ENCODE measurements at regions not wholly inside any gene's neighbourhood (a gene's known extent, or its start where the extent isn't known, plus 50 kb on each side); places are given as distances from the start of the nearest gene placed in this dataset.

DNA sequence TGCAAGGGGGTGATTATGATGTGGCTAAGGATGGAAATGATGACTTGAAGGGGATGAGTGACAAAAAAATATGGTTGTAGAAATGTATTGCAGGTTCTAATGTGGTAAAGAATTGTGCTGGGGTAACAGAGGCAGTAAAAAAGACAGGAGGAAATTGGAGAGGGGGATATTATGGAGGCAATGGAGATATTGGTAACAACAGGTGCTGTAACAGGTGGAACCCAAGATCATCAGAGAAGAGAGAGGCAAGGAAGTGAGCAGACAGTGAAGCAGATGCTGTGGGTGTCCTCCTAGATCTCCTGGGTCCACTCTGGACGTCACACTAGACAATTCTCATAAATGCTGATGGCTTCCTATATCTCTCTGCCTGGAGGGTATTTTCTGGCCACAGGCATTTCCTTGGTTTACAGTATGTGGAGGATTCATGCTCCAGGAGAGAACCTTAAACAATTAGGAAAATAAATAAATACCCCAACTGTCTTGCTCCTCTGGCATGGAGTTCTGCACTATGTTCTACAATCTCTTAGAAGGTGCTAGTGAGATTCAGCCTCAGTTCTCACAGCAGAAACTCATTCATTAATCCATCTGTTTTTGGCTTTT, 620.3 kb upstream of the PLXNA2 start:
- no peak for TF ChIP-seq EZH2phosphoT487 (IDR thresholded peaks at IDR 0.05; ENCODE audit: borderline replicate concordance, low read depth, low read length)
- TF ChIP-seq, protein P1, sequence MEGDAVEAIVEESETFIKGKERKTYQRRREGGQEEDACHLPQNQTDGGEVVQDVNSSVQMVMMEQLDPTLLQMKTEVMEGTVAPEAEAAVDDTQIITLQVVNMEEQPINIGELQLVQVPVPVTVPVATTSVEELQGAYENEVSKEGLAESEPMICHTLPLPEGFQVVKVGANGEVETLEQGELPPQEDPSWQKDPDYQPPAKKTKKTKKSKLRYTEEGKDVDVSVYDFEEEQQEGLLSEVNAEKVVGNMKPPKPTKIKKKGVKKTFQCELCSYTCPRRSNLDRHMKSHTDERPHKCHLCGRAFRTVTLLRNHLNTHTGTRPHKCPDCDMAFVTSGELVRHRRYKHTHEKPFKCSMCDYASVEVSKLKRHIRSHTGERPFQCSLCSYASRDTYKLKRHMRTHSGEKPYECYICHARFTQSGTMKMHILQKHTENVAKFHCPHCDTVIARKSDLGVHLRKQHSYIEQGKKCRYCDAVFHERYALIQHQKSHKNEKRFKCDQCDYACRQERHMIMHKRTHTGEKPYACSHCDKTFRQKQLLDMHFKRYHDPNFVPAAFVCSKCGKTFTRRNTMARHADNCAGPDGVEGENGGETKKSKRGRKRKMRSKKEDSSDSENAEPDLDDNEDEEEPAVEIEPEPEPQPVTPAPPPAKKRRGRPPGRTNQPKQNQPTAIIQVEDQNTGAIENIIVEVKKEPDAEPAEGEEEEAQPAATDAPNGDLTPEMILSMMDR (conservative IDR thresholded peaks at IDR 0.05; ENCODE audit: low read length): no peak
- intact Hi-C loops (cut with micrococcal nuclease; ENCODE audit: unreplicated experiment): no loop called here
- no TSS peak for BruUV-seq (replicated peaks)
- H3K79me2 ChIP-seq (ENCODE audit: insufficient read depth, low read depth, low read length): no peaks in the 10 kb centered on the region
- H2AFZ ChIP-seq (ENCODE audit: low read length): no peak overlapping the region
- H3K9me3 ChIP-seq (ENCODE audit: low read length): no peaks in the 10 kb centered on the region
- no peaks in the 10 kb centered on the region for H4K20me1 ChIP-seq (ENCODE audit: insufficient read depth, low read length)
- no peak overlapping the region for H3K4me2 ChIP-seq (ENCODE audit: low read length)
- H3K27ac ChIP-seq (ENCODE audit: low read depth, low read length, poor library complexity, severe bottlenecking): no peak overlapping the region
- H3K36me3 ChIP-seq (ENCODE audit: insufficient read depth, low read length): no peaks in the 10 kb centered on the region
- no peak for DNase-seq (ENCODE audit: low spot score)
- H3K9me2 ChIP-seq (ENCODE audit: insufficient read depth, low read length): no peaks in the 10 kb centered on the region
- POLR2A ChIA-PET: no interaction called here
- CTCF ChIA-PET (ENCODE audit: unreplicated experiment): no interaction called here
- no peaks in the 10 kb centered on the region for H3K4me1 ChIP-seq (ENCODE audit: insufficient read depth, low read length, poor library complexity, severe bottlenecking)
- no peak overlapping the region for H3K4me3 ChIP-seq (ENCODE audit: low read depth, low read length, poor library complexity, severe bottlenecking)

DNA sequence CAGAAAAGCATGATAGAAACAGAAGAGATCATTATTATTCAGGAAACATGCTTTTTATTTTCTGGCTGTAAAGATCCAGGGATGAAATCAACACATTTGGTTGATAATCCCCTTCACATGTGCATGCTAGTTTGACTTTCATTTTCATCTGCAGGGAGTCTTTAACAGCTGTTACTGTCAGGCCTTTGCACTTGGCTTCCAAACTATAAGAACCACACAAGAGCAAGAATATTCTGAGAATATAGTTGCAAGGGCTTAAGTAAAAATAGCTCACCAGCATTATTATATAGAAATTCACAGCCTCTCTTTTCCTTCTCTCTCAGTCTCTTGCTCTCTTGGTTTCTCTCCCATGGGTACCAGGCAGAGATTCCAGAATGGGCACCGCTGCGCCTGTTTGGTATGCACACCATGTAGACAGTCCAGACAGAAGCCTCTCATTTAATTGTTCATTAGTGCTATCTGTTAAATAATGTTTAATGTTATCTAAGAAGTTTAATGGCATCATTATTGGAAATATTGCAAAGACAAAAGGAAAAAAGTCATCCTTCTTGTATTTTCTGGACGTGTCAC, 622.3 kb upstream of the PLXNA2 start:
- ChIA-PET CTCF (ENCODE audit: unreplicated experiment) (no interaction called here), POLR2A (interaction anchor here (1.3 kb wide), 1 partner anchor 545 kb away, joined by 3 read pairs; no protein-coding TSS in a partner anchor)
- H4K20me1 ChIP-seq (ENCODE audit: insufficient read depth, low read length): no peaks in the 10 kb centered on the region

DNA sequence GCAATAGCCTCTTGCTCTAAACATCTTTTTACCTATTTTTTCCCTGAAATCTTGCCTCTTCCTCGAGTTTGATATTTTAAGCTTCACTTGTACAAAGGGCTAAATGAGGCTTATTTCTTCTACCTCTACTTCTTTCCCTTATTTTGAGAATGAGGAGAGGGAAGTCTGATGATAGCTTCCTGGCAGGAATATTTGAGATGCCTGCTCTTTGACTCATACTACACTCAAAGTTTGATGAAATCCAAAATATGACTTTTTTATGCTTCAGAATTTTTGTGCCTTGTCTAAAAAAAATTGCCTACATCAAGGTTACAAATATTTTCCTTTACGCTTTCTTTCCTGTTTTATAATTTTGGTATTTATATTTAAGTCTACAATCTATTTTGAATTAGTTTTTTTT, 624.4 kb upstream of the PLXNA2 start:
- intact Hi-C loops (cut with micrococcal nuclease; ENCODE audit: unreplicated experiment): no loop called here
- no peaks in the 10 kb centered on the region for H3K36me3 ChIP-seq (ENCODE audit: insufficient read depth, low read length)
- H2AFZ ChIP-seq (ENCODE audit: low read length): no peak overlapping the region
- H3K4me3 ChIP-seq (ENCODE audit: low read depth, low read length, poor library complexity, severe bottlenecking): no peak overlapping the region
- CTCF ChIA-PET (ENCODE audit: unreplicated experiment): no interaction called here
- BruUV-seq (replicated peaks): no TSS peak
- H3K27ac ChIP-seq (ENCODE audit: low read depth, low read length, poor library complexity, severe bottlenecking): no peak overlapping the region
- TF ChIP-seq, protein P1 (conservative IDR thresholded peaks at IDR 0.05; ENCODE audit: low read length): no peak
- no peak for TF ChIP-seq EZH2phosphoT487 (IDR thresholded peaks at IDR 0.05; ENCODE audit: borderline replicate concordance, low read depth, low read length)
- POLR2A ChIA-PET: interaction anchor here (0.6 to 0.7 kb wide), 3 partner anchors 108 to 1675 kb away, joined by 3 to 7 read pairs (median 4); no protein-coding TSS in a partner anchor
- H3K9me3 ChIP-seq (ENCODE audit: low read length): no peaks in the 10 kb centered on the region
- no peak for DNase-seq (ENCODE audit: low spot score)
- H3K4me2 ChIP-seq (ENCODE audit: low read length): no peak overlapping the region
- no peaks in the 10 kb centered on the region for H3K79me2 ChIP-seq (ENCODE audit: insufficient read depth, low read depth, low read length)
- H3K9me2 ChIP-seq (ENCODE audit: insufficient read depth, low read length): no peaks in the 10 kb centered on the region
- no peaks in the 10 kb centered on the region for H3K4me1 ChIP-seq (ENCODE audit: insufficient read depth, low read length, poor library complexity, severe bottlenecking)
- H4K20me1 ChIP-seq (ENCODE audit: insufficient read depth, low read length): no peaks in the 10 kb centered on the region

More for the DNA sequence above, 622.3 kb upstream of the PLXNA2 start:
- no peak for DNase-seq (ENCODE audit: low spot score)
- no peaks in the 10 kb centered on the region for H3K79me2 ChIP-seq (ENCODE audit: insufficient read depth, low read depth, low read length)
- H3K9me3 ChIP-seq (ENCODE audit: low read length): no peaks in the 10 kb centered on the region
- intact Hi-C loops (cut with micrococcal nuclease; ENCODE audit: unreplicated experiment): no loop called here
- no peak overlapping the region for H3K4me2 ChIP-seq (ENCODE audit: low read length)
- H3K4me1 ChIP-seq (ENCODE audit: insufficient read depth, low read length, poor library complexity, severe bottlenecking): no peaks in the 10 kb centered on the region
- no peaks in the 10 kb centered on the region for H3K36me3 ChIP-seq (ENCODE audit: insufficient read depth, low read length)
- TF ChIP-seq, protein P1 (conservative IDR thresholded peaks at IDR 0.05; ENCODE audit: low read length): no peak
- no peak for TF ChIP-seq EZH2phosphoT487 (IDR thresholded peaks at IDR 0.05; ENCODE audit: borderline replicate concordance, low read depth, low read length)
- H3K27ac ChIP-seq (ENCODE audit: low read depth, low read length, poor library complexity, severe bottlenecking): no peak overlapping the region
- H3K4me3 ChIP-seq (ENCODE audit: low read depth, low read length, poor library complexity, severe bottlenecking): no peak overlapping the region
- H3K9me2 ChIP-seq (ENCODE audit: insufficient read depth, low read length): no peaks in the 10 kb centered on the region
- BruUV-seq (replicated peaks): no TSS peak
- H2AFZ ChIP-seq (ENCODE audit: low read length): no peak overlapping the region
